ENCODE measurements at regions not wholly inside any gene's neighbourhood (a gene's known extent, or its start where the extent isn't known, plus 50 kb on each side); places are given as distances from the start of the nearest gene placed in this dataset.

DNA sequence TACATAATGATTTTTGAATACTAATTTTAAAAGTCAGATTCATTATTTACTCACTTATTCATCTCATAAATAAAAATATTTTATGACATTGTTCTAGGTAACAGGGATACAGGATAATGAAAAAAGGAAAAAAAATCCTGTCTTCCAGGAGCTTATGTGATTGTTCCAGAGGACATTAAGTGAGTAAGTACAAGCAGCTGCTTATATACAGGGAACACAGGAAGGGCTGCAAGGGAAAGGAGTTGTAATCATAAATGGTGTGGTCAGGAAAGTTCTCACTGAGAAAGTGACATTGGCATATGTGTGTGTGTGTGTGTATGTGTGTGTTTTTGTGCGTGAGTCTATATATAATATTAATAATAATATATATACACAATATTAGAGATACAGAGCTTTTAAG is 121.8 kb downstream of the HAO1 start:
- dilution Hi-C loops (cut with HindIII; ENCODE audit: low sequenced_read_pairs, unreplicated experiment) = no loop called here
- no TSS peak for BruUV-seq (replicated peaks)
- no peaks in the 10 kb centered on the region for H4K20me1 ChIP-seq (ENCODE audit: insufficient read depth, low read length)
- no peaks in the 10 kb centered on the region for H3K36me3 ChIP-seq (ENCODE audit: control insufficient read depth, insufficient read depth, low read length)
- H3K56ac ChIP-seq (ENCODE audit: extremely low read depth, insufficient read depth, low read length) = no peak overlapping the region
- H3K27ac ChIP-seq (ENCODE audit: insufficient read depth, low read length) = no peak overlapping the region
- H3K18ac ChIP-seq (ENCODE audit: low read depth, low read length) = no peak overlapping the region
- H2AFZ ChIP-seq (replicated peaks; ENCODE audit: low read length, poor library complexity) = no peak overlapping the region
- no peaks in the 10 kb centered on the region for H3K9me1 ChIP-seq (ENCODE audit: insufficient read depth, low read length)
- H2BK15ac ChIP-seq (ENCODE audit: low read depth, low read length) = no peak overlapping the region
- H3K14ac ChIP-seq (replicated peaks; ENCODE audit: low read depth, low read length) = no peak overlapping the region
- WGBS, 2 experiments (ENCODE audit: extremely low coverage in 2 of 2, insufficient read length in 1 of 2) = no CpG with 5 or more reads among the region's 1 CpG
- ChIA-PET POLR2A (ENCODE audit: unreplicated experiment) (no interaction called here), CTCF (no interaction called here)
- no peak overlapping the region for H2BK5ac ChIP-seq (ENCODE audit: low read depth, low read length, poor library complexity, severe bottlenecking)
- DNase-seq (no peak), ATAC-seq (ENCODE audit: low read depth) (no peak)
- H3K4me1 ChIP-seq (ENCODE audit: control insufficient read depth, insufficient read depth, low read length) = no peaks in the 10 kb centered on the region
- H3K23ac ChIP-seq (ENCODE audit: low read depth, low read length) = no peak overlapping the region
- H3K4ac ChIP-seq (ENCODE audit: low read depth, low read length) = no peak overlapping the region
- H2AK5ac ChIP-seq (ENCODE audit: low read depth, low read length) = no peak overlapping the region
- intact Hi-C loops (cut with micrococcal nuclease) = no loop called here
- H4K5ac ChIP-seq (ENCODE audit: low read depth, low read length) = no peak overlapping the region
- no peaks in the 10 kb centered on the region for H3K27me3 ChIP-seq (ENCODE audit: control insufficient read depth, insufficient read depth, low read length)
- H4K8ac ChIP-seq (ENCODE audit: low read depth in 2 of 2, low read length in 2 of 2) = no peak overlapping the region
- H3K9me3 ChIP-seq (ENCODE audit: control insufficient read depth, insufficient read depth, low read length) = no peaks in the 10 kb centered on the region
- H3K4me2 ChIP-seq (ENCODE audit: low read depth, low read length) = no peak overlapping the region
- TF ChIP-seq BHLHE40 (IDR thresholded peaks at IDR 0.05; ENCODE audit: low read depth, low read length) = no peak
- TF ChIP-seq RCOR1 (IDR thresholded peaks at IDR 0.05; ENCODE audit: insufficient replicate concordance, low read length) = no peak
- TF ChIP-seq NFE2L2 (IDR thresholded peaks at IDR 0.05; ENCODE audit: low read depth, low read length) = no peak
- no peak for TF ChIP-seq MAFK (IDR thresholded peaks at IDR 0.05; ENCODE audit: low read depth, low read length)
- no peak for TF ChIP-seq CEBPB (IDR thresholded peaks at IDR 0.05; ENCODE audit: low read depth, low read length)
- no peak for TF ChIP-seq SMC3 (IDR thresholded peaks at IDR 0.05; ENCODE audit: low read depth, low read length)
- no peak for TF ChIP-seq MXI1 (IDR thresholded peaks at IDR 0.05; ENCODE audit: borderline replicate concordance, low read depth, low read length)
- no peak for TF ChIP-seq FOS (IDR thresholded peaks at IDR 0.05; ENCODE audit: low read depth, low read length)
- TF ChIP-seq, protein P1, sequence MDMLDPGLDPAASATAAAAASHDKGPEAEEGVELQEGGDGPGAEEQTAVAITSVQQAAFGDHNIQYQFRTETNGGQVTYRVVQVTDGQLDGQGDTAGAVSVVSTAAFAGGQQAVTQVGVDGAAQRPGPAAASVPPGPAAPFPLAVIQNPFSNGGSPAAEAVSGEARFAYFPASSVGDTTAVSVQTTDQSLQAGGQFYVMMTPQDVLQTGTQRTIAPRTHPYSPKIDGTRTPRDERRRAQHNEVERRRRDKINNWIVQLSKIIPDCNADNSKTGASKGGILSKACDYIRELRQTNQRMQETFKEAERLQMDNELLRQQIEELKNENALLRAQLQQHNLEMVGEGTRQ (IDR thresholded peaks at IDR 0.05; ENCODE audit: low read depth, low read length) = no peak
- no peak for TF ChIP-seq POLR2A (IDR thresholded peaks at IDR 0.05; ENCODE audit: low read depth, low read length)
- TF ChIP-seq CHD1 (IDR thresholded peaks at IDR 0.05; ENCODE audit: low read depth, low read length) = no peak
- TF ChIP-seq, protein P2, sequence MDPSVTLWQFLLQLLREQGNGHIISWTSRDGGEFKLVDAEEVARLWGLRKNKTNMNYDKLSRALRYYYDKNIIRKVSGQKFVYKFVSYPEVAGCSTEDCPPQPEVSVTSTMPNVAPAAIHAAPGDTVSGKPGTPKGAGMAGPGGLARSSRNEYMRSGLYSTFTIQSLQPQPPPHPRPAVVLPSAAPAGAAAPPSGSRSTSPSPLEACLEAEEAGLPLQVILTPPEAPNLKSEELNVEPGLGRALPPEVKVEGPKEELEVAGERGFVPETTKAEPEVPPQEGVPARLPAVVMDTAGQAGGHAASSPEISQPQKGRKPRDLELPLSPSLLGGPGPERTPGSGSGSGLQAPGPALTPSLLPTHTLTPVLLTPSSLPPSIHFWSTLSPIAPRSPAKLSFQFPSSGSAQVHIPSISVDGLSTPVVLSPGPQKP (IDR thresholded peaks at IDR 0.05; ENCODE audit: borderline replicate concordance, low read depth, low read length) = no peak
- TF ChIP-seq RFX5 (IDR thresholded peaks at IDR 0.05; ENCODE audit: low read depth, low read length) = no peak
- TF ChIP-seq MAZ (IDR thresholded peaks at IDR 0.05; ENCODE audit: borderline replicate concordance, low read depth, low read length) = no peak
- no peak for TF ChIP-seq CTCF (conservative IDR thresholded peaks at IDR 0.05; ENCODE audit: low read depth, low read length)
- in situ Hi-C loops (cut with MboI; ENCODE audit: low sequenced_read_pairs) = no loop called here
- no peak overlapping the region for H4K91ac ChIP-seq (ENCODE audit: insufficient read depth, low read depth, low read length)
- no peak overlapping the region for H2BK20ac ChIP-seq (ENCODE audit: low read depth, low read length)
- H3K9ac ChIP-seq (ENCODE audit: low read depth, low read length) = no peak overlapping the region
- H2AK9ac ChIP-seq (replicated peaks; ENCODE audit: low read depth, low read length, poor library complexity) = no peak overlapping the region
- no peak overlapping the region for H2BK120ac ChIP-seq (ENCODE audit: low read depth, low read length)
- no peak overlapping the region for H3K4me3 ChIP-seq (ENCODE audit: insufficient read depth, low read depth, low read length)
- no peaks in the 10 kb centered on the region for H3K79me1 ChIP-seq (ENCODE audit: low read depth in 1 of 2, low read length in 2 of 2)
